ENCODE measurements at regions not wholly inside any gene's neighbourhood (a gene's known extent, or its start where the extent isn't known, plus 50 kb on each side); places are given as distances from the start of the nearest gene placed in this dataset.

- TF ChIP-seq GATA2 (IDR thresholded peaks at IDR 0.05; ENCODE audit: low read depth, low read length) (no peak), GATA3 (IDR thresholded peaks at IDR 0.05; ENCODE audit: low read depth, low read length) (no peak)
These were observed 491.3 kb downstream of the TAFA4 start for GRCh38 chr3:68441054-68441453.
